NCI-H146 treated with DMSO at 0.1 percent for 48 hours (cell line): ENCODE measurements at regions not wholly inside any gene's neighbourhood (a gene's known extent, or its start where the extent isn't known, plus 50 kb on each side); places are given as distances from the start of the nearest gene placed in this dataset.

Source experiments
- DNase-seq: peaks from one replicate; lab custom pipeline; 2025; ENCODE audit not compliant: unreplicated experiment; lab: John Stamatoyannopoulos, UW

DNA sequence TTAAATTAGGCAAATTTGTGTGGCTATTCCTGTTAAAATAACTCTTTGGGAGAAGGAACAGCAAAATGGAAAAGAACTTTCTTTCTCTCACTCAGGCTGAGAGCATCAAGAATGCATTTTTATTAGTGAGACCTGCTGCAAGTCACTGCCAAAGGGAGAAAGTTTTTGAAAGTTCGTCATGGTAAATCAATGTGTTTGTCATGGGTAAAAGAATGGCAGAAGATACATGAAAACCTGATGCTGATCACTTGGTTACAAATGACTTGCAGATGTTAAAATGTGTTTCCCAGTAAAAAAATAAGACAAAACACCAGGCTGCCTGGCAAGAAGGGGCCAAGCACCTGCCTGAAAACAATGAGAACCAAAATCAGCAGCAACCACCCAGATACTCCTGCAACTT lies 484.7 kb upstream of the NRP1 start:
- DNase-seq: no peak

DNA sequence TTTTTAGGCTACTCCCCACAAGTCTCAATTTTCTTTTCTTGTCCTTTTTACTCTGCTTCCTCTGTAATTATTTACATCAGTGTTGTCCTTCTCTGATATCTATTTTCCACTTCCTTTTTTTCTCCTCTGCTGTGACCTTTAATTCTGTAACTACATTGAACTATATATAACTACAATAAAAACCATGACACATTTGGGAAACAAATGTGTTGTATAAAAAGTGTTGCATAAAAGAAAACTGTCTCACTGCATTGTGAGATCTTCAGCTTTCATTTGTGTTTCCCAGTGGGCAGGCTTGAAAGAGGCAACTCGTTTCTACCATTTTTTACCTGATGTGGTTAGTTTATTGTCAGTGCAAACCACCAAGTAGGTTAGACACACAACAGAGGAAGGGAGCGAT lies 483.9 kb upstream of the NRP1 start:
- DNase-seq: no peak

DNA sequence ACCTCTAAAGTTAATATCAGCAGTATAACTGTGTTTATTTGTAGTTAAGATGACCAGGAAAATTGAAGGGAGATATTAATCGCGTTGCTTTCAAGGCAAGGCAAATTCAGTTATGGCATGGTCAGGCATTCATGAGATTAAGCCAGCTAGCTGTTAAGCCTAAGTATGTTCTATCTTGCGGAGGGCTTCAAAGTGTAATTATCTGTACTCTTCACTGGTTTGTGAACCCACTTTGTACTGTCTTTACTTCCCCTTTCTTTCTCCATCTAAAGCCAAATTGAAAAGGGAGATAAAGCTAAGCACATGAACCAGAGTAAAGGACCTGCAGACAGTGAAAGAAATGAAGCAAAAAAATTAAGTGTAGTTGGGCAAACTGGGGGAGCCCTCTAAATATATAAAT lies 483.1 kb upstream of the NRP1 start:
- no peak for DNase-seq

DNA sequence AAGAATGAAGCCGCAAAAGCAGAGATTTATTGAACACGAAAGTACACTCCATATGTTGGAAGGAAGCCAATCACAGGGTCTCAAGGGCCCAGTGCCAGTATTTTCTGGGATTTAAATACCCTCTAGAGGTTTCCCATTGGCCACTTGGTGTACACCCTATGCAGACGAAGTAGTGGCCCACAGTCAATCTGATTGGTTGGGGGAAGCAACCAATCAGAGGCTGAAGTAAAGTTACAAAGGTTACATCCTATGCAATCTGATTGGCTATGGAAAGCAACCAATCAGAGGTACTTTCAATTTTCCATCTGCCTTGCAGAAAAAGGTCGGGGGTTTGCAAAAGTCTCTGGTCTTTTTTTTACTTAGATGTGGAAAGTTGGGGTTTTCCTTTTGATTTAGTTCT lies 481.3 kb upstream of the NRP1 start:
- no peak for DNase-seq

DNA sequence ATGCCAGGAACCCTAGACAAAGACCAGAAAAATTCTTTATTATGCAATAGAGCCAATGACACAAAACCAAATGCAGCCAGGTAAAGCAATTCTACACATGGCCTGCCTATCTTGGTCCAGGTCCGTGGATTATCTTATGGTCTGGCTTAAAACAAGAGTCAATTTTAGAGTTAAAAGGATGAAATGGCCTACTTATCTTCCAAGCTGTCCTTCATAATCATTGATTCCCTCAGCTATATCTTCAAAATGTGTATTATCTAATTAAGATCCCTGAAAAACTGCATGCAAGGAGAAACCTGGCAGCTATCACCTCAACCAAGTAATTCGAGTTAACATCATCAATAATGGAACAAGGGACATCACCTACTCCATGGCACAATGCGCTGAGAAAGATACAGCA lies 479.4 kb upstream of the NRP1 start:
- no peak for DNase-seq

DNA sequence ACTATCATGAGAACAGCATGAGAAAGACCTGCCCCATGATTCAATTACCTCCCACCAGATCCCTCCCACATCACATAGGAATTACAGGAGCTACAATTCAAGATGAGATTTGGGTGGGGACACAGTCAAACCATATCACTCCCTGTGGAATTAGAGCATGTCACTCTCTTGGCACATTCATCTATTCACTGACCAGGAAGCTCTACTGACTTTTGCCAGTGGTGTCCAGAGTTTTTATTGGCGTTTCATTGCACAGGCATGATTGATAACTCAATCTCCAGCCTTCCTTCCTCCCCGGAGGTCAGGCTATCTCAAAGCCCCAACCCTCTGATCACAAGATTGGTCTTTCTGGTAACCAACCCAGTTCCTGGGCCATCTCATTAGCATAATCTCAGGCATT lies 478.9 kb upstream of the NRP1 start:
- no peak for DNase-seq

DNA sequence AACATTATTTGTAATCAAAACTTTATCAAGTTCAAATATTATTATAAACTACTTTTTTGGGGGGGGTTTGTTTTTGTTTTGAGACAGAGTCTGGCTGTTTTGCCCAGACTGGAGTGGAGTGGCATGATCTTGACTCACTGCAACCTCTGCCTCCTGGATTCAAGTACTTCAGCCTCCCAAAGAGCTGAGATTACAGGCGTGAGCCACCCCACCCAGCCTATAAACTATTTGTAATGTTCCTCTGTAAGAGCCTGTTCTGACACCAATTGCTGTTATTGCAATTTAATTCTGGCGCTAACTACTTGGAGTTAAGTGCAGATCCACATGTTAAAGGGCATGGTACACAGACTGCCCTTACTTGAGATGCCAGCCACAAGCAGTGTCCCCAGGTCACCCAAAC lies 478.1 kb upstream of the NRP1 start:
- no peak for DNase-seq

DNA sequence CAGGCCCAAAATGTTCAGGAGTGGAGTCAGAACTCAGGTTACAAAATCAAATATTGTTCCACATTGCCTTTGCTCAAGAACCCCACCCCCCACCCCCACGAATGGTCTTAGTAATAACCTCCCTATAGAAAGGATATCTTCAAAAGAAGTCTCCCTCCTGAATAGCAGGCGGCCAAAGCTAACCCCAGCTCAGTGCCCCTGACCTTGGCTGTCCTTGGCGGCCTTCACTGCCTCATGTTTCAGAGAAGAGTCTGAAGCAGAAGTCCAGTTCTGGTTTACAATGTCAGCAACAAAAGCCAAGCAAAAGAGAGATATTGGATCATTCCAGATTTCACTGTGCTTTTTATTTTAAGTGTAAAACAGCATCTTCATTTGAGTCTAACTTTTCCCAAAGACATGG lies 476.5 kb upstream of the NRP1 start:
- DNase-seq: no peak

DNA sequence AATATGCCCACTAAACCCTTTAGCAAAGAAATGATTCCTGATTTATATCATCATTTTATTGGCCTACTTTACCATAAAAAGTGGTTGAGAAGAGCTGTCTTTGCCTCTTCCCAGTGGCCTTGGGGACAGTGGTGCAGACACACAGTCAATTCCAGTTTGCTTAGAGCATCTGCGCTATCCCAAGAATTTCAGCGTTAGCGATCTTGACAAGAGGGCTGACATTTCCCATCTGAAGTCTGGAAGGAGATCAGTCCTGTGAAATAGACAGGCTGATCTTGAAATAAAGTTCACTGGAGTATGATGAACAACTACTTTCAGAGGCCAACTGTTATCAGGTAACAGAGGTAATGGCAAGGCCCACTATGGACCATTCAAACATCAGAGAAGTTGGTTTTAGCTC lies 475.3 kb upstream of the NRP1 start:
- DNase-seq: no peak

DNA sequence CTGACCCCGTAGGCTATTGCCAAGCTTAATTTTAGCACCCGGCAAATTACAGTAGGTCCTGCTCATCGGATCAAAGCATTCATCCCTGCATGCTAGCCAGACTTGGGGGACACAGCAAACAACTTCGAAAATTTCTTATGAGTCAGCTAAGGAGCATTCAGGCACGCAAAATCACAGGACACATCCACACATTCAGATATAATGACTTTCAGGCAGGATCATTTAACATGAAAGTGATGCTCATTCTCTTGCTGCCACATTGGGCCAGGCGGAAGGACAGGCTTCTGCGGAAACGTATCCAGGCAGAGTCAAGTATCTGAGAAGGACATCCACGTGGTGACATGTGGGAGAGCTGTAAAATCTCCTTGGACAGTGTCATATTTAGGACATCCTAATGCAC lies 474.0 kb upstream of the NRP1 start:
- no peak for DNase-seq

DNA sequence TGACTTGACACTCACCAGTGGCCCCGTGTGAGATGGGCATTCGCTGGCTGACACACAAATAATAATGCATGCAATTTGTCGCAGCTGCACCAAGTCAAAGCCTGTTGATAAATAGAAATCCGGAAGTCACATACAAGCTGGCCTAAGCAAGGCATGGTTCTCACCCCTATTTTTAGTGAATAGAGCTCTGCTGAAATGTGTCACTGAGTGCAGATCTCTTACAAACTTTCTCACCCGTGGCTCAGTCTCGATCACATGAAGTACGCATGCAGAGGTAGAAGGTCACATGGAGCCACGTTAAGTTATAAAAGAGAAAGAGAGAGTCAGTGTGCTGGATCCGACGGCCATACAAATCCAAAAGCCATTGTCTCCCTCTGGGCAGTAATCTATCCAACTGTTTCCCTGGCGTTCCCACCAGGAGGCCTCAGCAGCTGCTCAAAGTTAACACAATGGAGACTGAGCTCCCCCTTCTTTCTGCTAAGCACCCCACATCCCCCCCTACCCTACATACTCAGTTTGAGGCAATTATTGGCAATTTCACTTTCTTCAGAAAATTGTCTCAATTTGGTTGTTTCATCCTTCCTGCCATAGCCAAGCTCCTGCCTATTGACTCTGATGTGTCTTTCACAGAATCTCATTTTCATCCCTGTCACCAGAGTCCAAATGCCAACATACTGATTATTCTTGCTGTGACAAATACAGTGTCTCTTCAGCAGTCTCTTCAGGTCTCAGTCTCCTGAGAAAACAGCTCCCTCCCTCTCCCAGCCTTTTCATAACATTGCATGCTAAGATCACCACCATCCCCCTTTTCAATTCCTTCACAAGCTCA lies 473.3 kb upstream of the NRP1 start:
- DNase-seq: peak; percentile 80

DNA sequence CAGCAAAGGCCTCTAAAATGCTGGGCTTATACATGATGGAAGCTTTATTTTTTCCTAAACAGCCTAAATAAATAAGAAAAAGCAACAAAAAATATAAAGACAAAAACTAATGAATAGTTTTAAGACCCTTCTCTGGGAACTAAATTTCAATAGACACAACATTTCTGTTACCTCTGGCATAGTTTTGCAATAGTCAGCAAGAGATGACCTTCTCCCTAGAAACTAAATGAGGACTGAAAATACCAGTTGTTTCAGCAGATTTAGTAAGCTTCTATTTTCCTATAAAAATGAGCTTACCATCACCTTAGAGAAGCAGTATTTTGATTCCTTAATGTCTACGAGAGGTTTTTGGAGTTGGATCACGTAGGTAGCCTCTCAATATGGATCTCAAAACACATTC lies 471.4 kb upstream of the NRP1 start:
- no peak for DNase-seq

DNA sequence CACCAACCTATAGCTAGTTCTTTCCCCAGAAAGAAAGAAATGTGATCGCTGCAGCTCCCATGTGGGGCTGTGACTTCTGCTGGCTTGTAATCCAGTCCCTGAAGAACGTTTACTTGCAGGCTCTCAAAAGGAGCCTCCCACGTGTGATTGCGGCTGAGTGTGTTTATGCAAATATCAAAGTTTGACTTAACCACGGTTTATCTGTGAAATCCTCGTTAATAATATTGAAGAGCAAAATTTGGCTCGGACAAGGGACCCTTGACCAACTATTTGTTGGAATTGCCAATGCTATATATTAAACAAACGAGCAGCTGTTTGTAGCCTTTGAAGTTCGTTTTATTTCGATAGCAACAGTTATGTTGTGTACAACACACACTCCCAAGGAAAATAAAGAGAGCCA lies 470.1 kb upstream of the NRP1 start:
- DNase-seq: no peak

DNA sequence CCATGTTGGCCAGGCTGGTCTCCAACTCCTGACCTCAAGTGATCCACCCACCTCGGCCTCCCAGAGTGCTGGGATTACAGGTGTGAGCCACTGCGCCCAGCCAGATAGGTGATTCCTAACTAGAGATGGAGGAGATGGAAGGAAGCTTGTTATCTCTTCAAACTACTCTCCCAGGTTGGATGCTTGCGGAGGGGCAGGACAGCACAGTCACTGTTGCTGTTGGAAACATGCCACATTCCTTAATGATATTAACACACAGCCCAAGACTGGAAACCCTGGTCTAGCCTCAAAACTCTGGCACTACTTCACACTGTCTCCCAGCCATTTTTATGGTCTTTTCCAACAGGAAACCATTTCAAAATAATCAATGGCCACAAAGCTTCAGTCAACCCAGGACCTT lies 468.8 kb upstream of the NRP1 start:
- DNase-seq: no peak

DNA sequence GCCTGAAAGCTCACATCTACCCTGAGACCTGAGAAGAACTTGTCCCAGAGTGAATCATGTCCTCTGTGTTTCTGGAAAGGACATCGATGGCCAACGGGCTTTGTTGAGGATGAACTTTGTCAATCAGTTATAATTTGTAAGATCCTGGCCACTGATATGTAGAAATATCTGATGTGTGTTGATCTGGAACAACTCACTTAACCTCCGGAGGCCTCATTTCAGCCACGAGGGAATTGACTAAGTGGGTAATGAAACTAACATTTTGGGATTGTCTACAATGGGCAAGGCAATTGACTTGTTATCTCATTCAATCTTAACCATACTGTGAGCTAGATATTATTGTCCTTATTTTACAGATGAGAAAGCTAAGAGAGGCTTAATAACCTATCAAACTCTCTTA lies 468.1 kb upstream of the NRP1 start:
- no peak for DNase-seq

DNA sequence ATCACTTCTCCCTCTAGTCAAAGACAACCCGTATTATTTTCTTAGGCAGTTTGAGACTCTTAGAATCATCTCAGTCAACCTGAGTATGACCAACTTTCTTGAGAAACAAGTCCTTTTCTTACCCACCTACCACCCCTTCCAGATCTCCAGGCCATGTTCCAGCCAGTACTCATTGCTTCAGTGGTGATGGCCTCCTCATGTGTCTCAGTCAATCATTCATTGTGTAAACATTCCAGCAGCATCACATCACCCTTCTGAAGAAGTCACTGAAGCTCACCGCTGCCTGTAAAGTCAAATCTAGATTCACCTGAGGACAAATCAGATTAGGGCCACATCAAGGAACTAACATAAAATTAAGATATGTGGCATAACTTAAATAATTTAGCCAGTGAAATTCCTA lies 467.2 kb upstream of the NRP1 start:
- no peak for DNase-seq

DNA sequence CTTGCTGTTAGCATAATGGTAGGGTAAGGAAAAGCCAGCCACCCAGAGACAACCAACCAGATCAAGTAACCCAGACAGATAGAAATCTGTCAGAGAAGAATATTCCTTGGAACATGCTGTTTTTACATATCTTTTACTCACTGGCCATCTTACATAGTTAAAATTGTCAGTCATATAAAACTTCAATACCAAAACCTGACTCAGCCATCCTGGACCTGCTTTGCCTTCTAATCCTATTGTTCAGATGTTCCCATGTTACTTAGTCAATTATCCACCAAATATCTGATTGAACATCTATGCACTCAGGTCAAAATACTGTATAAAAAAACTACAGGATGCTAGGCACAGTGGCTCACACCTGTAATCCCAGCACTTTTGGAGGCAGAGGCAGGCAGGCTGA lies 466.5 kb upstream of the NRP1 start:
- DNase-seq: no peak

DNA sequence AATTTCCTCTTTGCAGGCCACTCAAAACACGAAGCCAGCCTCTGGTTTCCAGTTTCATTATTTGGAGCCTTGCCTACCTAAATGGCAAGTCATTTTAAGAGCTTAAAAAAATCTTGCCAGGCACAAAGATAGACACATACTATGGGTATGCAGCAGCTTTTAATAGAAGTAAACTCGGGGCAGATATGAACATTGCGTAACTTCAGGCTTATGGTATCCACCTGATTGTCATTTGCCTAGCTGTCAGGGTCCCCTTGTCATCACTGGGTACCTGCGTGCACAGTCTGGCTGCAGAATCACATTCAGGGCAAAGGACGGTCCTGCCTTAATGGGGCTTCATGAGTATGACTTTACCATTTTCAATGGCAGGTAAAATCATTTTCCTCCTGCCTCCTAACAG lies 466.1 kb upstream of the NRP1 start:
- no peak for DNase-seq

DNA sequence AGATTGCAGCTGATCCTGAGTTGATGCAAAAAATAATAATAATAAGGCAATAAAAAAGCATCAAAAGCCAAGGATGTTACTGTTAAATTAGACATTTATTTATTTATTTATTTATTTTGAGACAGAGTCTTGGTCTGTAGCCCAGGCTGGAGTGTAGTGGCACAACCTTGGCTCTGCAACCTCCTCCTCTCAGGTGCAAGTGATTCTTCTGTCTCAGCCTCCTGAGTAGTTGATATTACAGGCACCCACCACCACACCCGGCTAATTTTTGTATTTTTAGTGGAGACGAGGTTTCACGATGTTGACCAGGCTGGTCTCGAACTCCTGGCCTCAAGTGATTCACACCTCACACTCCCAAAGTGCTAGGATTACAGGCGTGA lies 465.5 kb upstream of the NRP1 start:
- no peak for DNase-seq

DNA sequence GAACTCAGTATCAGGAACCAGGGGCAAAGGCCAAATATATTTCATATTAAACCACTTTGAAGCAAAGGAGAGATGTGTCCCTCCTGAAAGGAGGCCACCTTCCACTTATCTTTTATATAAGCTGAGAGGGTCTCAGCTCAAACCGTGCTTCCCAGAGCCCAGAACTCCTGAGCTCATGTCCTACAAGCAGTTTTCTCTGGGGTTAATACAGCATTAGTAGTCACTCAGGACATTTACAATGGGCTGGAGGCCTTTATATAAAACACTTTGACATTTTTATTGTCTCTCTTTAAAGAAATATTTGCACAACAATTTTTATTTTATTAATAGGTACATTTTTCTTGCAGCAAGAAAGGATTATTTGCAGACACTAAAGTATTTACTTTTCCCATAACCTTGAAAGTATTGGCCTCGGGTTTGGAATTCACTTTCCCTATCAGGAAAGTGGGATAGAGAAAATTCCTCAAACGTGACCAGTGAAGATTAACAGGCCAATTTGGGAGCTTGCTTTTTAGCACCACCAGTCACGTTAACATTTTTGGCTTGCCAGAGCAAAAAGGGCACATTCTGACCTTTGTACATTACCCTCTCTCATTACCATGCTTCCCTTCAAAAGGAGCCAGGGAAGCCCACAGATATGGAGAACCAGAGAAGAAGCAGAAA lies 464.9 kb upstream of the NRP1 start:
- no peak for DNase-seq

DNA sequence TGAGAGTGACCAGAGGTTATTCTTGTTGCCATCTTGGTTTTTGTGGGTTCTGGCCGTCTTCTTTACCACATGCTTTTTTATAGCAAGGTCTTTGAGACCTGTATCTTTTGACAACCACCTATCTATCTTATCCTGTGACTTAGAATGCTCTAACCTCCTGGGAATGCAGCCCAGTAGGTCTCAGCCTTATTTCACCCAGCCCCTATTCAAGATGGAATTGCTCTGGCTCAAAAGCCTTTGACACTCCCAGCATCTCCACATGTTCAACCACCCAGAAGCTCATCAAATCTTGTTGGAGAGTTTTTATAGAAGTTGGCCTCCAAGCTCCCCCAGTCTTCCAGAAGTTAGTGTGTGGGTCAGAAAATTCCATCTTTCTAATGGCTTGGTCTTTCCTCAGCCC lies 464.3 kb upstream of the NRP1 start:
- DNase-seq: no peak

DNA sequence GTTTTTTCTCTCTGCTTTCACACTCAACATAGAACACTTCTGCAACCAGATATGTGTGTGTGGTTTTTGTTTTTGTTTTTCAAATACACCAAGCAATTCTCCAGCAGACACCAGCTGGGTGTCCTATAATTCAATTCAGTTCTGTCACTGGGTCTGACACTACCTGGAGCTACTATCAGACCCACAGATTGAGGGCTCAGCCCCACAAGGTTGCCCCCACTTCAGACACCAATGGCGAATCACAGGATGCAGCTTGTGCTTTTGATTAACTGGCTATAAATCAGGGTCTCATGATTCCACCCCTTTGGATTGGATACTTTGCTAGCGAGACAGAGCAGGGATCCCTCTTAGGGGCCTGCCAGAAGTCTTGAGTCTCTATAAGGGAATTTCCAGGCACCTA lies 462.2 kb upstream of the NRP1 start:
- no peak for DNase-seq

DNA sequence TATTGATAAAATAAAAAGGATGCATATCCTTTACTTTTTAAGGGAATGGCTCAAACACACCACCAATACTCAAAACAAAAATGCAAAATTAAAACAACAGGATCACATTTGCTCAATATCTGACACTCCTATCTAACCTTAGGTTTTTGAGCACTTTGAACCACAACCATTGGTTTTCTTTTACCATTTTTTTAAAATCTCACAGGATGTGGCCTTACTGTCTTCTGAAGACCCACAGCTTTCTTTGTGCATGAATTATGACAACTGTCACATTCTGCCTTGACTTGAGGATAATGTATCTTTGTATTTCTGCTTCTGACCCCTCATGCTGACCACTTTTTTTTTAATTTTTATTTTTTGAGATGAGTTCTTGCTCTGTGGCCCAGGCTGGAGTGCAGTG lies 461.1 kb upstream of the NRP1 start:
- DNase-seq: no peak
